Suppressor macrophage (primary cell): ENCODE measurements at regions not wholly inside any gene's neighbourhood (a gene's known extent, or its start where the extent isn't known, plus 50 kb on each side); places are given as distances from the start of the nearest gene placed in this dataset.
A peak's percentile ranks its signal among the peaks of the same experiment; 100 is the strongest.
"Not testable (repeated sequence)": the region's sequence is repeated elsewhere in the genome, so short reads cannot be mapped to it uniquely, and the experiment has no call there.

Source experiments
- DNase-seq, 4 experiments: peaks; one replicate each; pipeline ENCODE4 v3.0.0-alpha.2; 2020 to 2022

- no peak for DNase-seq
These were observed 146.3 kb downstream of the PRL start for GRCh38 chr6:22150368-22151035.

GRCh38 chr6:22151892-22152291, 144.9 kb downstream of the PRL start:
- no peak for DNase-seq

GRCh38 chr6:22152841-22153240, 144.0 kb downstream of the PRL start:
- no peak for DNase-seq

GRCh38 chr6:22153384-22154158, 143.3 kb downstream of the PRL start:
- peak; percentile 48 to 73 (median 65) for DNase-seq

GRCh38 chr6:22155551-22155950, 141.3 kb downstream of the PRL start:
- DNase-seq = no peak

- no peak for DNase-seq
These were observed 139.6 kb downstream of the PRL start for GRCh38 chr6:22157233-22157632.

- no peak for DNase-seq
These were observed 132.6 kb downstream of the PRL start for GRCh38 chr6:22164236-22164635.

GRCh38 chr6:22171006-22171405, 125.8 kb downstream of the PRL start:
- not testable (repeated sequence) for DNase-seq

GRCh38 chr6:22171885-22172284, 125.0 kb downstream of the PRL start:
- DNase-seq = not testable (repeated sequence)

- DNase-seq = no peak
These were observed 123.5 kb downstream of the PRL start for GRCh38 chr6:22173311-22173710.

GRCh38 chr6:22180250-22180649, 116.6 kb downstream of the PRL start:
- not testable (repeated sequence) for DNase-seq

GRCh38 chr6:22184371-22184770, 112.5 kb downstream of the PRL start:
- no peak for DNase-seq

- no peak for DNase-seq
These were observed 106.9 kb downstream of the PRL start for GRCh38 chr6:22189946-22190345.

GRCh38 chr6:22194188-22194921, 102.5 kb downstream of the PRL start:
- peak in 3 of 4 experiments; percentile 13 to 44 (median 33) for DNase-seq

- no peak for DNase-seq
These were observed 97.1 kb downstream of the PRL start for GRCh38 chr6:22199771-22200170.

- DNase-seq = no peak
These were observed 92.7 kb downstream of the PRL start for GRCh38 chr6:22204153-22204552.

- no peak for DNase-seq
These were observed 91.6 kb downstream of the PRL start for GRCh38 chr6:22205266-22205665.

GRCh38 chr6:22206106-22206505, 90.7 kb downstream of the PRL start:
- DNase-seq = no peak

GRCh38 chr6:22208026-22208425, 88.8 kb downstream of the PRL start:
- no peak for DNase-seq

GRCh38 chr6:22214314-22214713, 82.5 kb downstream of the PRL start:
- no peak for DNase-seq

GRCh38 chr6:22215474-22215873, 81.4 kb downstream of the PRL start:
- DNase-seq = not testable (repeated sequence)

- no peak for DNase-seq
These were observed 78.4 kb downstream of the PRL start for GRCh38 chr6:22218410-22218809.

- no peak for DNase-seq
These were observed 76.9 kb downstream of the PRL start for GRCh38 chr6:22219925-22220324.

- DNase-seq = no peak
These were observed 75.6 kb downstream of the PRL start for GRCh38 chr6:22221211-22221610.
